Activated naive CD4-positive, alpha-beta T cell treated with anti-CD3 and anti-CD28 coated beads, Interleukin-2, amount 10 ng/mL, durations not matched to agents 7 days and 5 days (primary cell): ENCODE measurements at regions not wholly inside any gene's neighbourhood (a gene's known extent, or its start where the extent isn't known, plus 50 kb on each side); places are given as distances from the start of the nearest gene placed in this dataset.
"Not testable (repeated sequence)": the region's sequence is repeated elsewhere in the genome, so short reads cannot be mapped to it uniquely, and the experiment has no call there.

Experiments
- CTCF ChIA-PET: fragments of 350-600 bp; sonication (Branson Sonifier 250); formaldehyde crosslinking; loops from one replicate; lab custom pipeline; 2021; ENCODE audit warnings: antibody characterized with exemption; lab: Charles Lee
- DNase-seq: peaks from one replicate; pipeline ENCODE4 v3.0.0-alpha.2; 2020
- H3K27ac Mint-ChIP-seq: one replicate; pipeline ENCODE4 v1.8.0; 2021; ENCODE audit warnings: mild to moderate bottlenecking, moderate library complexity, mixed read lengths
- H3K27me3 Mint-ChIP-seq: one replicate; pipeline ENCODE4 v1.8.0; 2021; ENCODE audit warnings: mild to moderate bottlenecking, mixed read lengths
- H3K36me3 Mint-ChIP-seq: one replicate; pipeline ENCODE4 v1.8.0; 2021; ENCODE audit warnings: mixed read lengths
- H3K4me1 Mint-ChIP-seq: one replicate; pipeline ENCODE4 v1.8.0; 2021; ENCODE audit warnings: mixed read lengths
- H3K4me3 Mint-ChIP-seq: one replicate; pipeline ENCODE4 v1.8.0; 2021; ENCODE audit warnings: mild to moderate bottlenecking, moderate library complexity, mixed read lengths
- H3K9me3 Mint-ChIP-seq: one replicate; pipeline ENCODE4 v1.8.0; 2021; ENCODE audit warnings: mixed read lengths

DNA sequence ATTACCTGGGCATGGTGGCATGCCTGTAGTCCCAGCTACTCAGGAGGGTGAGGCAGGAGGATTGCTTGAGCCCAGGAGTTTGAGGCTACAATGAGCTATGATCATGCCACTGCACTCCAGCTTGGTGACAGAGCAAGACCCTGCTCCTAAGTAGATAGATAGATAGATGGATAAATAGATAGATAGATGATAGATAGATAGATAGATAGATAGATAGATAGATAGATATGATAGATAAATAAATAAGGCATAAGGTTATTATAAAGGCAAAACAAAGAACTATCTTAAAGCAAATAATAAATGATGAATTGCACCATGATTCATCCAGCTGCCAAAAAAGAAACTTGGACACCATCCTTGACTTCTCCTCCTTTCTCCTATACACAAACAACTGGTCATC is 82.0 kb upstream of the DLX6 start:
- H3K27ac Mint-ChIP-seq, H3K9me3 Mint-ChIP-seq, H3K4me1 Mint-ChIP-seq, H3K4me3 Mint-ChIP-seq, CTCF ChIA-PET, DNase-seq, H3K36me3 Mint-ChIP-seq: not testable (repeated sequence)
- H3K27me3 Mint-ChIP-seq = peaks cover 15% of the 10 kb centered on the region

DNA sequence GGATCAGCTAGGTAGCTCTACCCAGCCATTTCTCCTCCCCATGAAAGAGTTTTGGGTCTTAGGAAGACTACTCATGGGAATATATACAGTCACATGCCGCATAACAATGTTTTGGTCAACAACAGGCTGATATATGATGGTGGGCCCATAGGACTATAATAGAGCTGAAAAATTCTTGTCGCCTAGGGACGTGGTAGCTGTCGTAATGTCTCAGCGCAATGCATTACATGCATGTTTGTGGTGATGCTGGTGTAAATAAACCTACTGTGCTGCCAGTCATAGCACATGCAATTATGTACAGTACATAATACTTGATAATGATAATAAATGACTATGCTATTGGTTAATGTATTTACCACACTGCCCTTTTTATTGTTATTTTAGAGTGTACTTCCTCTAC is 78.2 kb upstream of the DLX6 start:
- no peaks in the 10 kb centered on the region for H3K9me3 Mint-ChIP-seq
- no peak for DNase-seq
- no peaks in the 10 kb centered on the region for H3K4me1 Mint-ChIP-seq
- H3K27ac Mint-ChIP-seq = no peak overlapping the region
- no peak overlapping the region for H3K4me3 Mint-ChIP-seq
- H3K27me3 Mint-ChIP-seq = peaks cover 6% of the 10 kb centered on the region
- no peaks in the 10 kb centered on the region for H3K36me3 Mint-ChIP-seq
- CTCF ChIA-PET = no interaction called here

GRCh38 chr7:96928965-96929364 is 76.4 kb upstream of the DLX6 start:
- H3K27me3 Mint-ChIP-seq = peaks cover 6% of the 10 kb centered on the region
- H3K4me3 Mint-ChIP-seq = no peak overlapping the region
- no peak overlapping the region for H3K27ac Mint-ChIP-seq
- H3K4me1 Mint-ChIP-seq = no peaks in the 10 kb centered on the region
- no peaks in the 10 kb centered on the region for H3K9me3 Mint-ChIP-seq
- DNase-seq = no peak
- CTCF ChIA-PET = no interaction called here
- no peaks in the 10 kb centered on the region for H3K36me3 Mint-ChIP-seq

- H3K36me3 Mint-ChIP-seq = no peaks in the 10 kb centered on the region
- H3K4me1 Mint-ChIP-seq = no peaks in the 10 kb centered on the region
- no peaks in the 10 kb centered on the region for H3K9me3 Mint-ChIP-seq
- no peak for DNase-seq
- H3K27ac Mint-ChIP-seq = no peak overlapping the region
- no peaks in the 10 kb centered on the region for H3K27me3 Mint-ChIP-seq
- CTCF ChIA-PET = no interaction called here
- no peak overlapping the region for H3K4me3 Mint-ChIP-seq
These were observed 73.5 kb upstream of the DLX6 start for GRCh38 chr7:96931891-96932290.

- Mint-ChIP-seq H3K9me3 (no peaks in the 10 kb centered on the region), H3K27me3 (no peaks in the 10 kb centered on the region), H3K36me3 (no peaks in the 10 kb centered on the region), H3K27ac (no peak overlapping the region), H3K4me3 (no peak overlapping the region), H3K4me1 (no peaks in the 10 kb centered on the region)
- no peak for DNase-seq
- CTCF ChIA-PET = no interaction called here
These were observed 72.2 kb upstream of the DLX6 start for GRCh38 chr7:96933067-96933645.

DNA sequence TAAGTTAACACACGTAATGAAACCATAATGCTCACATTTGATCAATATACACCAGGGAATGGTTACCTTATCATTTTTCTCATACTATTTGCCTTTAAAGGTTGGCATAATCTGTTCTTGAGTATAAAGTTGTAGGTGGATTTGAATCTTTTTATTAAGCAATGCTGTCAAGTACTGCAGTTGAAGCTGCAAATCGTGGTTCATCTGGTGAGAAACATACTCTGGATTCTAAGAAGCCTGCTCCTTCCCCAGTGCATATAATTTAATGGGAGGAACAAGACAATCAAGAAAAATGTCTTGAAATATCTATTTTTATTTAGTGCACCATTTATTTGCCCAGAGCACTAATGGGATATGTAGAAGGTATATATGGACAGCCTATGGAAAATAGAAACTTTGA is 68.7 kb upstream of the DLX6 start:
- CTCF ChIA-PET = no interaction called here
- no peaks in the 10 kb centered on the region for H3K27me3 Mint-ChIP-seq
- H3K4me1 Mint-ChIP-seq = no peaks in the 10 kb centered on the region
- no peak for DNase-seq
- no peaks in the 10 kb centered on the region for H3K9me3 Mint-ChIP-seq
- H3K27ac Mint-ChIP-seq = no peak overlapping the region
- H3K36me3 Mint-ChIP-seq = no peaks in the 10 kb centered on the region
- H3K4me3 Mint-ChIP-seq = no peak overlapping the region

GRCh38 chr7:96942112-96942511 is 63.2 kb upstream of the DLX6 start:
- no peak for DNase-seq
- CTCF ChIA-PET = no interaction called here
- no peaks in the 10 kb centered on the region for H3K36me3 Mint-ChIP-seq
- H3K27me3 Mint-ChIP-seq = no peaks in the 10 kb centered on the region
- H3K4me1 Mint-ChIP-seq = no peaks in the 10 kb centered on the region
- H3K27ac Mint-ChIP-seq = no peak overlapping the region
- H3K9me3 Mint-ChIP-seq = no peaks in the 10 kb centered on the region
- no peak overlapping the region for H3K4me3 Mint-ChIP-seq

- DNase-seq = no peak
- H3K27ac Mint-ChIP-seq = no peak overlapping the region
- H3K27me3 Mint-ChIP-seq = no peaks in the 10 kb centered on the region
- H3K36me3 Mint-ChIP-seq = no peaks in the 10 kb centered on the region
- H3K4me3 Mint-ChIP-seq = no peak overlapping the region
- CTCF ChIA-PET = no interaction called here
- H3K9me3 Mint-ChIP-seq = no peaks in the 10 kb centered on the region
- H3K4me1 Mint-ChIP-seq = no peaks in the 10 kb centered on the region
These were observed 55.6 kb upstream of the DLX6 start for GRCh38 chr7:96949766-96950165.

- no peak overlapping the region for H3K27ac Mint-ChIP-seq
- H3K4me1 Mint-ChIP-seq = no peaks in the 10 kb centered on the region
- CTCF ChIA-PET = no interaction called here
- no peaks in the 10 kb centered on the region for H3K9me3 Mint-ChIP-seq
- no peak for DNase-seq
- no peak overlapping the region for H3K4me3 Mint-ChIP-seq
- no peaks in the 10 kb centered on the region for H3K36me3 Mint-ChIP-seq
- H3K27me3 Mint-ChIP-seq = no peaks in the 10 kb centered on the region
These were observed 52.4 kb upstream of the DLX6 start for GRCh38 chr7:96952974-96953391.

DNA sequence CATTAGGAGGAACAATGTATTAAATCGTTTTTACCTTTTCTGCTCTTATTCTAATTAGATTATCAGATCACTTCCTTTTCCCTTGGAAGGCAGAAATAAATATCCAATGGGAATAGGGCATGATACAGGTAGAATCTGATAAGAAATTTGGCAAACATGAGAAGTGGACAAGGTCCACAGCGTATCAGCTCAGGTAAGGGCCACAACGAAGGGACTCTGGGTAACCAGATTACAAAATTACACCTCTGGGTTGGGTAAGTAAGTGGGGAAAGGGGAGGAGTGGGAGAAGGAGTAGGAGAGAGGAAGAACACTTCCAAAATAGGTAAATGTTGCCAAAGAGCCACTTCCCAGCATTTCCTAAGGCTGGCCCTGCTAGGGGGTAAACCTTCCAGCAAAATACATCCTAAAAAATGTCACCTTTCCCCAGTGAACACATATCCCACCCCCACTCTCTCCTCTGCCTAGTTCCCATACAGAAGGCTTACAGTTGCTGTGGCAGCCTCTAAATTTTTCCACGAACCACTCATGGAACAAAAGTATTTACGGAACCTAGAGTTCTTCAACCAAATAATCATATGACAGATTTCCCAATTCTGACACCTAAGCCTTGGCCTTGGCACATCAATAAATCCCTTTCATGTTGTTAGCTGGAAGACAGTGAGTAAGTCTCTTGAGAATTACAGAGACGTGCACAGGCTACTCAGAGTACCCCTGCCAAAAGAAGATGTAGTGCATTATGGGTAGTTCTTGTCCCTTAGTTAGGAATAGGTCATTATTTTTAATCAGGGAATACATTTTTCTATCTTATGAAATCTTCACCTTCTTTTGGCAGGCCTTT is 51.5 kb upstream of the DLX6 start:
- Mint-ChIP-seq H3K4me1 (no peaks in the 10 kb centered on the region), H3K27me3 (peaks cover 6% of the 10 kb centered on the region)
- CTCF ChIA-PET = no interaction called here

More for the DNA sequence above, 51.5 kb upstream of the DLX6 start:
- Mint-ChIP-seq H3K9me3 (no peaks in the 10 kb centered on the region), H3K27ac (no peak overlapping the region), H3K36me3 (no peaks in the 10 kb centered on the region), H3K4me3 (no peak overlapping the region)
- no peak for DNase-seq
